ENCODE measurements at regions not wholly inside any gene's neighbourhood (a gene's known extent, or its start where the extent isn't known, plus 50 kb on each side); places are given as distances from the start of the nearest gene placed in this dataset.

GRCh38 chr12:58270966-58271705 lies 329.8 kb downstream of the ATP23 start:
- no peak for DNase-seq

GRCh38 chr12:58272461-58272860 lies 331.1 kb downstream of the ATP23 start:
- DNase-seq = no peak

- DNase-seq = no peak
These were observed 335.9 kb downstream of the ATP23 start for GRCh38 chr12:58277231-58277630.

- DNase-seq = no peak
These were observed 342.2 kb downstream of the ATP23 start for GRCh38 chr12:58283553-58283952.

- DNase-seq = peak; percentile 29
These were observed 344.2 kb downstream of the ATP23 start for GRCh38 chr12:58285551-58285950.

GRCh38 chr12:58286353-58286752 lies 345.0 kb downstream of the ATP23 start:
- no peak for DNase-seq

- DNase-seq = peak; percentile 72
These were observed 346.8 kb downstream of the ATP23 start for GRCh38 chr12:58288190-58288589.

- no peak for DNase-seq
These were observed 349.7 kb downstream of the ATP23 start for GRCh38 chr12:58291106-58291505.

- no peak for DNase-seq
These were observed 352.1 kb downstream of the ATP23 start for GRCh38 chr12:58293308-58293982.

GRCh38 chr12:58295268-58295667 lies 353.9 kb downstream of the ATP23 start:
- DNase-seq = no peak

- peak; percentile 37 for DNase-seq
These were observed 355.5 kb downstream of the ATP23 start for GRCh38 chr12:58296863-58297262.

GRCh38 chr12:58298803-58299202 lies 357.4 kb downstream of the ATP23 start:
- no peak for DNase-seq

GRCh38 chr12:58299371-58299770 lies 358.0 kb downstream of the ATP23 start:
- DNase-seq = no peak

GRCh38 chr12:58301038-58301729 lies 359.8 kb downstream of the ATP23 start:
- no peak for DNase-seq

GRCh38 chr12:58301730-58302122 lies 360.4 kb downstream of the ATP23 start:
- no peak for DNase-seq

- DNase-seq = no peak
These were observed 361.2 kb downstream of the ATP23 start for GRCh38 chr12:58302487-58303011.

GRCh38 chr12:58306266-58307000 lies 365.1 kb downstream of the ATP23 start:
- DNase-seq = no peak

GRCh38 chr12:58309806-58310205 lies 368.4 kb downstream of the ATP23 start:
- no peak for DNase-seq

GRCh38 chr12:58310368-58310767 lies 369.0 kb downstream of the ATP23 start:
- peak; percentile 78 for DNase-seq

GRCh38 chr12:58310809-58311622 lies 369.6 kb downstream of the ATP23 start:
- DNase-seq = peak; percentile 99

- peak; percentile 93 for DNase-seq
These were observed 371.9 kb downstream of the ATP23 start for GRCh38 chr12:58313091-58313855.
